ENCODE measurements at regions not wholly inside any gene's neighbourhood (a gene's known extent, or its start where the extent isn't known, plus 50 kb on each side); places are given as distances from the start of the nearest gene placed in this dataset.

GRCh38 chr9:118091711-118092500, 387.7 kb downstream of the TLR4 start:
- H3K27ac Mint-ChIP-seq: no peak overlapping the region
- H3K27me3 Mint-ChIP-seq (ENCODE audit: insufficient read depth): no peaks in the 10 kb centered on the region
- H3K4me3 Mint-ChIP-seq: no peak overlapping the region
- no peaks in the 10 kb centered on the region for H3K4me1 ChIP-seq (ENCODE audit: control insufficient read depth, insufficient read depth, low read length)
- H3K27me3 ChIP-seq (ENCODE audit: control insufficient read depth, insufficient read depth, low read length, poor library complexity, severe bottlenecking): no peaks in the 10 kb centered on the region
- H3K27ac ChIP-seq (ENCODE audit: low read depth, low read length): no peak overlapping the region
- no peaks in the 10 kb centered on the region for H3K9me3 ChIP-seq (ENCODE audit: control insufficient read depth, low read length)
- no peaks in the 10 kb centered on the region for H3K36me3 ChIP-seq (ENCODE audit: control insufficient read depth, insufficient read depth, low read length)
- H3K9me3 Mint-ChIP-seq: no peaks in the 10 kb centered on the region
- no peak for DNase-seq
- H3K36me3 Mint-ChIP-seq (ENCODE audit: low read depth): no peaks in the 10 kb centered on the region
- WGBS, 2 experiments (ENCODE audit: insufficient coverage in 1 of 2, insufficient read length in 1 of 2): 89% methylated on average over 7 to 8 of the region's 8 CpGs
- no peak overlapping the region for H3K9ac ChIP-seq (ENCODE audit: extremely low read depth, low read length, poor library complexity, severe bottlenecking)
- no peak overlapping the region for H3K4me3 ChIP-seq (ENCODE audit: low read length)
- no peaks in the 10 kb centered on the region for H3K4me1 Mint-ChIP-seq
- TF ChIP-seq CTCF (conservative IDR thresholded peaks at IDR 0.05): no peak

- no peaks in the 10 kb centered on the region for H3K27me3 ChIP-seq (ENCODE audit: control insufficient read depth, insufficient read depth, low read length, poor library complexity, severe bottlenecking)
- H3K9me3 ChIP-seq (ENCODE audit: control insufficient read depth, low read length): no peaks in the 10 kb centered on the region
- no peak for TF ChIP-seq CTCF (conservative IDR thresholded peaks at IDR 0.05)
- H3K4me1 ChIP-seq (ENCODE audit: control insufficient read depth, insufficient read depth, low read length): no peaks in the 10 kb centered on the region
- no peaks in the 10 kb centered on the region for H3K4me1 Mint-ChIP-seq
- 87 to 96% methylated on average over 4 of the region's 4 CpGs for WGBS, 2 experiments (ENCODE audit: insufficient coverage in 1 of 2, insufficient read length in 1 of 2)
- no peak overlapping the region for H3K27ac Mint-ChIP-seq
- H3K4me3 ChIP-seq (ENCODE audit: low read length): no peak overlapping the region
- no peaks in the 10 kb centered on the region for H3K9me3 Mint-ChIP-seq
- DNase-seq: no peak
- H3K27ac ChIP-seq (ENCODE audit: low read depth, low read length): no peak overlapping the region
- H3K4me3 Mint-ChIP-seq: no peak overlapping the region
- H3K36me3 Mint-ChIP-seq (ENCODE audit: low read depth): no peaks in the 10 kb centered on the region
- H3K27me3 Mint-ChIP-seq (ENCODE audit: insufficient read depth): no peaks in the 10 kb centered on the region
- H3K36me3 ChIP-seq (ENCODE audit: control insufficient read depth, insufficient read depth, low read length): no peaks in the 10 kb centered on the region
- no peak overlapping the region for H3K9ac ChIP-seq (ENCODE audit: extremely low read depth, low read length, poor library complexity, severe bottlenecking)
These were observed 390.2 kb downstream of the TLR4 start for GRCh38 chr9:118094387-118094786.

- no peak for DNase-seq
- Mint-ChIP-seq H3K4me3 (no peak overlapping the region), H3K9me3 (no peaks in the 10 kb centered on the region), H3K27me3 (ENCODE audit: insufficient read depth) (no peaks in the 10 kb centered on the region), H3K4me1 (no peaks in the 10 kb centered on the region), H3K27ac (no peak overlapping the region), H3K36me3 (ENCODE audit: low read depth) (no peaks in the 10 kb centered on the region)
- Histone ChIP-seq H3K4me3 (ENCODE audit: low read length) (no peak overlapping the region), H3K36me3 (ENCODE audit: control insufficient read depth, insufficient read depth, low read length) (no peaks in the 10 kb centered on the region), H3K27ac (ENCODE audit: low read depth, low read length) (no peak overlapping the region), H3K9me3 (ENCODE audit: control insufficient read depth, low read length) (no peaks in the 10 kb centered on the region), H3K9ac (ENCODE audit: extremely low read depth, low read length, poor library complexity, severe bottlenecking) (no peak overlapping the region), H3K4me1 (ENCODE audit: control insufficient read depth, insufficient read depth, low read length) (no peaks in the 10 kb centered on the region), H3K27me3 (ENCODE audit: control insufficient read depth, insufficient read depth, low read length, poor library complexity, severe bottlenecking) (no peaks in the 10 kb centered on the region)
- no peak for TF ChIP-seq CTCF (conservative IDR thresholded peaks at IDR 0.05)
- 89 to 100% methylated on average over 1 to 3 of the region's 3 CpGs for WGBS, 2 experiments (ENCODE audit: insufficient coverage in 1 of 2, insufficient read length in 1 of 2)
These were observed 396.6 kb downstream of the TLR4 start for GRCh38 chr9:118100529-118101419.

Measured in endodermal cell (in vitro differentiated cells).